Neuron (in vitro differentiated cells): ENCODE measurements at regions not wholly inside any gene's neighbourhood (a gene's known extent, or its start where the extent isn't known, plus 50 kb on each side); places are given as distances from the start of the nearest gene placed in this dataset.

Experiments used
- H2AFZ ChIP-seq: one replicate; pipeline ENCODE4 v1.6.1; 2013; ENCODE audit warnings: low read depth, mild to moderate bottlenecking, inconsistent platforms, low read length, moderate library complexity
- H3K27me3 ChIP-seq: one replicate; pipeline ENCODE4 v1.6.1; 2013; ENCODE audit warnings: low read length; ENCODE audit not compliant: insufficient read depth
- H3K36me3 ChIP-seq: one replicate; pipeline ENCODE4 v1.6.1; 2013; ENCODE audit warnings: low read length; ENCODE audit not compliant: insufficient read depth
- H3K4me1 ChIP-seq: one replicate; pipeline ENCODE4 v1.6.1; 2013; ENCODE audit warnings: low read length; ENCODE audit not compliant: insufficient read depth
- H3K4me3 ChIP-seq: 2 replicates; pipeline ENCODE4 v1.5.1; 2013; ENCODE audit warnings: mild to moderate bottlenecking, low read length, moderate library complexity
- H3K9me3 ChIP-seq: one replicate; pipeline ENCODE4 v1.6.1; 2013; ENCODE audit warnings: low read length

GRCh38 chr1:60998786-60999185 lies 83.6 kb upstream of the NFIA start:
- H3K36me3 ChIP-seq, result no peaks in the 10 kb centered on the region
- no peak overlapping the region for H2AFZ ChIP-seq
- no peaks in the 10 kb centered on the region for H3K9me3 ChIP-seq
- no peak overlapping the region for H3K4me3 ChIP-seq
- no peaks in the 10 kb centered on the region for H3K27me3 ChIP-seq
- H3K4me1 ChIP-seq, result no peaks in the 10 kb centered on the region

DNA sequence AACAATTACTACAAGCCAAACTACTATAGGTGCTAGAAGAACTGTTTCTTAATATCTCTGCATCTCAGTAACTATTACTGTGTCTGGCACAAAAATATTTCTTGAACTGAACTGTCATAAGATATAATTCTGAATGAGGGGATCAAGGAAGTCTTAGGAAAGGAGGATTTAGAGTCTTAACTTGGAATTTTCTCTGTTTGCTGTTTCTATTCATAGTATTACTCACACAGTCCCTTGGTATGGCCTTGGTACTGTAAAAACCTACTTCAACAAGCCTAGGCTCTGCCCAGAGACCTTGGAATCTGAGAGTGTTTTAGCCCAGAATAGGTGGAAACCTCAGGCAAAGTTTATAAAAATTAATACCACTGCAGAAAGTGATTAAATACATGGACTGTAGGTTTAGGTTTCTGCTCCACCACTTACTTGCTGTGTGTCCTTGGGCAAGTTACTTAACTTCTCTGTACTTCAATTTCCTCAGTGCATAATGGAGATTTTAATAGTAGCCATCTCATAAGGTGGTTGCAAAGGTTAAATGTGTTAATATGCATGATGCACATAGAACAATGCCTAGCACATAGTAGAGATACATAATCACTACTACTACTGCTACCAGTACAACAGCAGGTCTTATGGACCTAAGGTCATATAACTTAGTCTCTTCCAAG lies 87.4 kb upstream of the NFIA start:
- H3K36me3 ChIP-seq, result no peaks in the 10 kb centered on the region
- no peak overlapping the region for H2AFZ ChIP-seq
- H3K27me3 ChIP-seq, result no peaks in the 10 kb centered on the region
- no peaks in the 10 kb centered on the region for H3K9me3 ChIP-seq
- no peaks in the 10 kb centered on the region for H3K4me1 ChIP-seq
- H3K4me3 ChIP-seq, result no peak overlapping the region

DNA sequence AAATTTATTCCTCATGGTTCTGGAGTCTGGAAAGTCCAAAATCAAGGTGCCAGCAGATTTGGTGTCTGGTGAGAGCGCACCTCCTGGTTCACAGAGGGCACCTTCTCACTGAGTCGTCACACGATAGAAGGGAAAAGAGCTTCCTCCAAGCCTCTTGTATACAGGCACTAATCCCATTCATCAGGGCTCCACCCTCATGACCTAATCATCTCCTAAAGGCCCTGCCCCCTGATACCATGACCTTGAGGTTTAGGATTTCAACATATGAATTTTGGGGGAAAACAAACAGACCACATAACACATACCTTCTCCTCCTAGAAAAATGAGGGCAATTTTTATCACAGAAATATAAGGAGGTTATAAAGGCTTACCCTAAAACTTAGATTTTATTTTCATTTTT lies 88.0 kb upstream of the NFIA start:
- no peaks in the 10 kb centered on the region for H3K36me3 ChIP-seq
- no peaks in the 10 kb centered on the region for H3K27me3 ChIP-seq
- H2AFZ ChIP-seq, result no peak overlapping the region
- no peak overlapping the region for H3K4me3 ChIP-seq
- no peaks in the 10 kb centered on the region for H3K9me3 ChIP-seq
- H3K4me1 ChIP-seq, result no peaks in the 10 kb centered on the region

DNA sequence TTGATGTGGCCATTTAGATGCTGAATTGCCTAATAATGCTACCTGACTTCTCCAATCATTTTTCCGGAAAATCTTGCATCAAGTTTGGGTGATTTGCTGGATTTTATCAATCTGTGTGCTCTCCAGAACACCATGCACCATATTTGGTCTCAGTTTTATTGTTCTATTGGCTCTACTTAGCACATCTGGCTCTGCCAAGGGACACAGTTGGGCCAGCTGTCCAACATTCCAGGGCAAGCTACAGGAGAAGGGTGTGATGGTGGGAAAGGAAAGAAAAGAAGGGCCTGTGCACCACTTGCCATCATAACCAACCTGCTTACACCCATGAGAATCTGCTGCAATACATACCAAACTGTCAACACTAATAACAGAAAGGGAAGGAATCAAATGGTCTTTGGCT lies 90.2 kb upstream of the NFIA start:
- Histone ChIP-seq H2AFZ (no peak overlapping the region), H3K9me3 (no peaks in the 10 kb centered on the region), H3K27me3 (no peaks in the 10 kb centered on the region), H3K36me3 (no peaks in the 10 kb centered on the region), H3K4me1 (no peaks in the 10 kb centered on the region), H3K4me3 (no peak overlapping the region)

DNA sequence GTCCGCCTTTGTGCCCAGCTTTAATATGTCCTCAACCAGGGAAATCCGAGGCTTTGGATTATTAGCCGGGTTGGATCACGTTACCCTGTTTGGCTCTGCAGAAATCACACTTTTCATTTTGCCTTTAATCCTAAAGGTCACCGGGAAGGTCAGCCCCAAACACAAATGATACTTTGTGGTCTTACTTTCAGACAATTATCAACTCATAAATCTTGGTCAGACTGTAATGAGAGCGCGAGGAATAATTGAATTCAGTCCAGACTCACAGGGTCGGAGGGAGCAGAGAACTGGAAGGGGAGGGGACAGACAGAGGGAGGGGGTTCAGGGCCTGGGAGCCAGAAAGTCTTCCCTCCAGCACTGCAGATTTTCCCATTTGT lies 91.7 kb upstream of the NFIA start:
- no peaks in the 10 kb centered on the region for H3K36me3 ChIP-seq
- no peak overlapping the region for H2AFZ ChIP-seq

DNA sequence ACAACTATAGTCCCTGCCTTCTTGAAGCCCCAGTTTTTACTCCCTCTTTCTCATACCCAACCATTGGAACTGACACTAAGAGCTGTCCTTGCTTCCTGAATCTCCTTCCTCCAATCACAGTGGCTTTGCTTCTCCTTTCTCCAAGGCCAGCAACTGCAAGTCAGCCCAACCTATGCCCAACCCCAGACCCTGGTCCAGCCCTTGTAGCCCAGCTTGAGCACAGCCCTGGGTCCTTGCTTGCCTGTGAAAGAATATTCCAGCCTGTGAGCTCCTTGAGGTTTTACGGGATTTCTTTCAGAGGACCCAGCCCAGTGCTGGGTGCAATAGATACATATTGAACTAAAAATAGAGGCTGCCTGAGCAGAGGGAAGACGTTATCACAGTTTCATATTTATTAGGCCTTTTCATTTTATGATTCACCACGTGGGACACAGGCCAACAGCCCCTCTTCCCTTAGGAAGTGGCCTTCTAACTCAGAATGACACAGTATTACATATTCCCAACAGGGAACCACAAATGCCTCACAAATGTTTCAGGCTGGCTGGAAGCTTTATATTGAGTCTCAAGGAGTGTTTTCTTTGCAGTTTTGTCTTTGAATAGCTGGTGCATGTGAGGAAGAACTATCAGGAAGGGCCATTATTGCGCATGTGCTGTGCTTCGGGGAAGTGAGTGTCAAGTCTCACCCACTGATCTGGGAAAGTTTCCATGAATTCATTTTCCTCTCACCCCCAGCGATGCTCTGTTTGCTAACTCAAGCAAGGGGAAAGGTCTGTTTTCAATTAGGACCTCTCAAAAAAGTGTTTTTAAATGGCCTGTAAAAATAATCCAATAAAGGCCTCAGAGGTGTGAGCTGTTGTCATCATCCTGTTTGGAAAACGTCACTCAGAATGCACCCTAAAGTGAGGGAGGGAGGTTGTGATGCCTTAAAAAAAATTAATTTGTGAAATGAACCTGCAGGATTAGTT lies 92.3 kb upstream of the NFIA start:
- Histone ChIP-seq H3K4me1 (no peaks in the 10 kb centered on the region), H3K36me3 (no peaks in the 10 kb centered on the region), H2AFZ (no peak overlapping the region), H3K27me3 (no peaks in the 10 kb centered on the region), H3K4me3 (no peak overlapping the region), H3K9me3 (no peaks in the 10 kb centered on the region)

More for the DNA sequence above, 91.7 kb upstream of the NFIA start:
- H3K4me3 ChIP-seq, result no peak overlapping the region
- H3K9me3 ChIP-seq, result no peaks in the 10 kb centered on the region
- no peaks in the 10 kb centered on the region for H3K27me3 ChIP-seq
- H3K4me1 ChIP-seq, result no peaks in the 10 kb centered on the region

DNA sequence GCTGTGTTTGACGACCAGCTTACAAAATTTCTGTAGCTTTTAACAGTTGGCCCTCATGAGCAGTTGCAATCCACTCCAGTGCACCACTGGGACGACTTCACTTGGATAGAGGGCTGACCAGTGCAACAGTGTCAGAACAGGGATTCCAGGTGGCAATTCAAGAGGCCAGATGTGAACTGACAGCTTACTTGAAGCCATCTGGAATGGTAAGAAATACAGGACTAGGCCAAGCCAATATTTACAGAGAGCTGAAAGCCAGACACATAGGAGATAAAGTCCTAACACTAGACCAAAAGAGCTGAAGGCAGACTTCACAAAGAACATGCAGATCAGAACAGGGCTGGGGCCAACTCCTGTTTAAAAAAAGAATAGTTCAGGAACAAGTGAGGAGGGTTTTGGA lies 93.5 kb upstream of the NFIA start:
- H3K4me3 ChIP-seq, result no peak overlapping the region
- no peak overlapping the region for H2AFZ ChIP-seq
- H3K9me3 ChIP-seq, result no peaks in the 10 kb centered on the region
- H3K36me3 ChIP-seq, result no peaks in the 10 kb centered on the region
- H3K4me1 ChIP-seq, result no peaks in the 10 kb centered on the region
- H3K27me3 ChIP-seq, result no peaks in the 10 kb centered on the region

- no peak overlapping the region for H2AFZ ChIP-seq
- H3K36me3 ChIP-seq, result no peaks in the 10 kb centered on the region
- no peak overlapping the region for H3K4me3 ChIP-seq
- no peaks in the 10 kb centered on the region for H3K4me1 ChIP-seq
- H3K27me3 ChIP-seq, result no peaks in the 10 kb centered on the region
- H3K9me3 ChIP-seq, result no peaks in the 10 kb centered on the region
Observed at GRCh38 chr1:60987904-60988303, 94.5 kb upstream of the NFIA start.

DNA sequence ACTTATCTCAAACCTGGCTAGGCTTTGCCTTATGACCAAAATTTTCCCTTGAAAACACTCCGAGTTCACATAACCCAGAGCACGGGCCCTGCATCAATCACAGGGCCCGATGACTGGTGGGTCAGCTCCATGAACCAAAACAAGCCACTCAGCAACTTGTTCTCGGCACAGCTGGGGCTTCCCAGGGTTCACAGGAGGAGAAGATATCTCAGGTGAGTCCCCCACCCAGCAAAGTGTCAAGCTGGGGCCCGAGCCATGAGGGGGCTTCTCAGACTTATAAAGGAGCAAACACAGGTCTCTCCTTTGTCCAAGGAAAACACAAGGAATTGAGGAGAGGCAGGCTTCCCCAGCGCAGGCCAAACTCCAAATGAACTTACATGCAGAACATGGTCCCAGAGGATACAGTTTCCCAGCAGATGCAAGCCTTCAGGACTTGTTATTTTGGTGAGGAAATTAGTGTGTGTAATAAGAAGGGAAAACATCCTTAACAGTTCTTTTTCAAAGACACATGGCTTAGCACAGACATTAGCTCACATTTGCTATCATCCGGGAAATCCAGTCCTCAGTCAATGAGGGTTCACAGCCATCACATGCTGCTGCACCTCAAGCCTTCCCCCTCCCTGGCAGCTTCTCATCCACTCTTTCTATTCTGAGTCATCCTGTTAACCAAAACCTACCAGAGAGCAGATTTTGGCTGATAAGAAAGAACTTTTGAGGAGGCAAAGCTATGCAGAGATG lies 98.1 kb upstream of the NFIA start:
- Histone ChIP-seq H3K27me3 (no peaks in the 10 kb centered on the region), H3K9me3 (no peaks in the 10 kb centered on the region), H3K36me3 (no peaks in the 10 kb centered on the region), H3K4me3 (no peak overlapping the region), H2AFZ (no peak overlapping the region), H3K4me1 (no peaks in the 10 kb centered on the region)

DNA sequence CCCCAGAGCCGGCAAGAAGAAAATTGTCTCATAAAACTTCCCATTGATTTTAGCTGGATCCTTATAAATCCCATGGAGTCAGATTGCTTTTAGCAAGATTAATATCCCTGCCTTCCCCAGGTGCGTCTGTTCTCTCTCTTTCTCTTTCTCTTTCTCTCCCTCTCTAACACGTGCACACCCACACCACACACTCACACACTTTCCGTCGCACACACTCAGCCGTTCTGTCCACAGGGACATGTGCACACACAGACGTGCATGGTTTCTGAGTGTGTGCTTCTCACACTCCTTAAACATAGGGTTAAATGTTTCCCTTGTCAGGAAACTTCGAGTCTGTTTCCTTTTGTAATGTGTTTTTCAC lies 98.7 kb upstream of the NFIA start:
- Histone ChIP-seq H3K4me3 (no peak overlapping the region), H3K9me3 (no peaks in the 10 kb centered on the region), H3K27me3 (no peaks in the 10 kb centered on the region), H3K36me3 (no peaks in the 10 kb centered on the region), H2AFZ (no peak overlapping the region), H3K4me1 (no peaks in the 10 kb centered on the region)

DNA sequence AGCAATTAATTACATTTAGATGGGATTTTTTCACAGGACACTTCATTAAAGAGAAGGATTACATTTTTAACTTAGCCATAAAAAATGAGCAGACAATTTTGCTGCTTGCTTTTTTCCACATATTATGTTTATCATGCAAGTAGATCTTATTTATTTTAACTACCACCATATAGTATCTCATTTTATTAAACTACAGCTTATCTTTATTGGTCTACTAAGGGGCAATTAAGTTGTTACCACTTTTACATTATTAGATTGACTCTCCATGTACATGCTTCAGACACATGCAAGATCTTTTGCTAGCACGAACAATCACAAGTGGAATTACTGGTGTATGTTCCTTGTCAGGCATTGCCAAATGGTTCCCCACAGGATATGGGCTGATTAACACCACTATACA lies 99.8 kb upstream of the NFIA start:
- H3K27me3 ChIP-seq, result no peaks in the 10 kb centered on the region
- H3K9me3 ChIP-seq, result no peaks in the 10 kb centered on the region
- no peaks in the 10 kb centered on the region for H3K36me3 ChIP-seq
- no peaks in the 10 kb centered on the region for H3K4me1 ChIP-seq
- H3K4me3 ChIP-seq, result no peak overlapping the region
- H2AFZ ChIP-seq, result no peak overlapping the region

DNA sequence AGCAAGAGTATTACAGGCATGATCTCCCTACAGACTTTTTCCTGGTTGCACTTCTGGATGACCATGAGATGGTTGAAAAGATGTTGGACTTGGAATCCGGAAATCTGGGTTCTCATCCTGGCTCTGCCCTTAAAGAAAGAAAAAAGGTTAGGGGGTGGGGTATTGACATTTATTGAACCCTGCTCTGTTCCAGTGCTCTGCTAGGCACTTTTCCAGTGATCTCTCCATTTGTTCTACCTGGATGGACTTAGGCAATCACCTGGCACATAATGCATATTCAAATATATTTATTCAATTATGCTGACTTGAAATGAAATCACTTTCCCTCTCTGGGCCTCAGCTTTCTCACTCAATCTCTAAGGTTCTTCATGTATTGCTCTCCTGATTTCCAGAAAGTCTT lies 101.0 kb upstream of the NFIA start:
- Histone ChIP-seq H3K4me3 (no peak overlapping the region), H3K9me3 (no peaks in the 10 kb centered on the region), H2AFZ (no peak overlapping the region), H3K4me1 (no peaks in the 10 kb centered on the region), H3K27me3 (no peaks in the 10 kb centered on the region), H3K36me3 (no peaks in the 10 kb centered on the region)
